Right hindlimb (tissue), 1 donor: ENCODE measurements at regions not wholly inside any gene's neighbourhood (a gene's known extent, or its start where the extent isn't known, plus 50 kb on each side); places are given as distances from the start of the nearest gene placed in this dataset.

ENCODE experiments used
- DNase-seq: peaks from one replicate; pipeline ENCODE4 v3.0.0-alpha.2; 2018

DNA sequence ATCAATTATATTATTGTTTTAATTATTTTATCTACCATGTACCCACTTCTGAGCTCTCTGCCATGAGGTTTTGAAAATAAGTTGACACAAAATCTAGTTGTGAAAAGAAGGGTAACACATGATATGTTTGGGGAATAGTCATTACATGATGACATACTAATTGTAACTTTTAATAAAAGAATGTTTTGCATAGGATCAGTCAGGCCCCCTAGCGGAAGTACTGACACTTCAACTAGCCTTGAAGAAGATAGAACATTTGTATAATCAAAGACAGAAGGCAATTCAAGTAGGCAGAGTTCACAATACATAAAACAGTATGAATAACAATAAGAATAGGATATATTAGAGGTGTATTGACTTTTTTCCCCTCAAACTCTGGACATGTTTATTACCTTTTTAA, 1191.0 kb upstream of the AGA start:
- no peak for DNase-seq

GRCh38 chr4:178664621-178665020, 1222.4 kb upstream of the AGA start:
- DNase-seq = no peak

DNA sequence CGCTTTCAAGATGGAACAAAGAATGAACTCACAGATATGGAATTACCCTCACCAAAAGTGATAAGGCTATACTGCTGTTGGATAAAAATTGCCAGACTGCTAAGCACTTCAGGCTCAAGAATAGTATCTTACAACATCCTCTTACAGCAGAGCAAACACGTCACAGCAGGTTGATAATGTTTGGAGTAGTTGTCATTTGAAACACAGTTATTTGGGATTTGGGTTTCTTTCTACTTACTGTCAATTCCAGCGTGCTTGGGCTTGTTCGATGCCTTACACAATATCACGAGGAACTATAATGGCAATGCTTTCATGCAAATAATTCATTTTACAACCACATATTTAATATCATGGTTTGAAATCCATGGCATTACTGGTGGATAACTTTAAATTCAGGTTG, 1223.7 kb upstream of the AGA start:
- no peak for DNase-seq

- no peak for DNase-seq
These were observed 1229.5 kb upstream of the AGA start for GRCh38 chr4:178671766-178672165.

GRCh38 chr4:178672512-178672911, 1230.3 kb upstream of the AGA start:
- DNase-seq = no peak

GRCh38 chr4:178681871-178682270, 1239.6 kb upstream of the AGA start:
- no peak for DNase-seq

GRCh38 chr4:178689926-178690325, 1247.7 kb upstream of the AGA start:
- no peak for DNase-seq

DNA sequence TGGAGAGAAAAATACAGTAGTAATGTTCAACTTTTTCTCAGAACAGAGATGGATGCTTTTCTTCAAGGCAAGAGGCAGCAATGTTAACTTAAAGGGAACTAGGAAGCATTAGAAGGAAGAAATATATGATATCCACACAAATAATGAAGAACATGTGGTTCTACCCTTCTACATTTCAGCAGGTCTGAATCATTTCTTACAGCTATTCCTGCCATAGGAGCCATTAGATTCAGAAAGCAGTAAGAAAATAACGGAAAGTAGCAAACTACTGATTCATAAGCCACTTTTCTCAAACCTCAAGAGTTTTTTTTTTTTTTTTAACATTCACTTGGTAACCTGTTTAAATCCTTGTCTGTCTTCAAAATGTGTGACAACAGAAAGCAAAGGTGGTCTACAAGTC, 1251.6 kb upstream of the AGA start:
- no peak for DNase-seq

GRCh38 chr4:178696515-178696914, 1254.3 kb upstream of the AGA start:
- DNase-seq = no peak

DNA sequence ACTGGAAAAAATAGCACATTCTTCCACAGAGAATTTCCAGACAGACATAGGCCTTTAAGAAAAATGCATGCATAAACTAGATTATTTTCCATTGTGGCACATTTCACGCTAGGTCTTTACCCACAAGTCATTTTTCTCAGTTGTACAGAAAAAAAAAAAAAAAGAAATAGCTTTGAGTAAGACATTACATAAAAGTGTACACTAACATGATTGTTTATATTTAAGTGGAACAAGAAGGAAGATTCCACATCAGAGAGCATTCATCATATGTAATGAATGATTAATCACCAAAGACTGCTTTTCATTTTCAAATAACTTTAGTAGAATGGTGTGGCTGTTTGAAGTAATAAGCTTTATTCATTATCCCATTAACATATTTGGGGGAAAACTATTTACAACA, 1270.2 kb upstream of the AGA start:
- DNase-seq = no peak

GRCh38 chr4:178738026-178738425, 1295.8 kb upstream of the AGA start:
- DNase-seq = no peak

GRCh38 chr4:178745203-178745602, 1303.0 kb upstream of the AGA start:
- DNase-seq = no peak

GRCh38 chr4:178752954-178753525, 1310.8 kb upstream of the AGA start:
- no peak for DNase-seq

GRCh38 chr4:178778496-178778895, 1336.3 kb upstream of the AGA start:
- no peak for DNase-seq

DNA sequence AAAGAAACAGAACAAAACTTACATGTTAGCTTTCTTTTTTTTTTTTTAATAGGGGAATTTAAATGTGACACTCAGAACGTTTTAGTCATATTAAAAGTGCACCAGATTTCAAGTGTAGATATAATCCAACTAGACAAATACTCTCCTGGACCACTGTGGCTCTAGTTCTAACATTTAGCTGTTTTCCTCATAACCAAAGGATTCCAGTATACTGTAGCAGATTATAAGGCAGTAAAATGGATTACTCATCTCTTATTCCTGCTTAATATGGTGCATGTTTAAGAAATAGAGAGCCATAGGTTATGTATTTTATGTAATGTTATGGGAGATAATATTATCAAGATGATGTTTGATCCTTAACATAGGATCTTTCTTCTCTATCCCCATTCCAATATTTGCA, 1339.5 kb upstream of the AGA start:
- DNase-seq = no peak

DNA sequence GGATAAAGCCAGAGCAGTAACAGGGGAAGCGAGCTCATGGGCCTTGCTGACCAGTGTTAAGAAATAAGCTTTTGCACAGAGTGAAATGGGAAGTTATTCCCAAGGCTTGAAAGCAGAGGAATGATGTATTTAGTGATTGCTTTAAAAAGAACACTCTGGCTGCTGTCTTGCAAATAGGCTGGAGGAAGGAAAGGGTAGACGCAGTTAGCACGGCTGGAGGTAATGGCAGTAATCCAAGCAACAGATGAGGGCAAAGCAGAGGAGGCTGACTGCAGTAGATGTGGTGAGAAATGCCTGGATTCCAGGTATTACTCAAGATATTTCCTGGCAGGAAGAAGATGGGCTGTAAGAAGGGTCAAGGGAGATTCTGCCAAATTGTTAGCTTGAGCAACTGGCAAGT, 1342.3 kb upstream of the AGA start:
- no peak for DNase-seq

- DNase-seq = no peak
These were observed 1347.0 kb upstream of the AGA start for GRCh38 chr4:178789279-178789678.

- no peak for DNase-seq
These were observed 1357.0 kb upstream of the AGA start for GRCh38 chr4:178799204-178799603.

GRCh38 chr4:178808106-178808505, 1365.9 kb upstream of the AGA start:
- no peak for DNase-seq

- no peak for DNase-seq
These were observed 1367.7 kb upstream of the AGA start for GRCh38 chr4:178809921-178810320.

DNA sequence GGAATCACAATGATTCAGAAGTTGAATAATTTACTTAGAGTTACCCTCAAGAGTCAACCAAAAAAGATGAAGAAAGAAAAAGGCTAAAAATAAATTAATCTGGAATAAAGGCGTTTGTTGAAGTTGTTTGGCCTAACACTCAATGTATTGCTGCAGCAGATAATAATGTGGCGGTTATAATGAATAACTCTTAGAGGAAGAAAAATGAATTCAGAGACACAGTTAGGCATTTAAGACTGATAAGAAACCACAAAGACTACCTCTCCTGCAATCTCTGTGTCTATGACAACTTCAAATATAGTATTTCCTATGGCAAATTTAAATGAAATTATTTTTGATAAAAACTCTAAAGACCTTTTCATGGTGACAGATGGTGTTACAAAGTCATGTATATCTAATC, 1369.1 kb upstream of the AGA start:
- no peak for DNase-seq

- no peak for DNase-seq
These were observed 1370.6 kb upstream of the AGA start for GRCh38 chr4:178812866-178813265.

- DNase-seq = no peak
These were observed 1372.7 kb upstream of the AGA start for GRCh38 chr4:178814908-178815307.

- DNase-seq = no peak
These were observed 1381.5 kb upstream of the AGA start for GRCh38 chr4:178823673-178824295.

DNA sequence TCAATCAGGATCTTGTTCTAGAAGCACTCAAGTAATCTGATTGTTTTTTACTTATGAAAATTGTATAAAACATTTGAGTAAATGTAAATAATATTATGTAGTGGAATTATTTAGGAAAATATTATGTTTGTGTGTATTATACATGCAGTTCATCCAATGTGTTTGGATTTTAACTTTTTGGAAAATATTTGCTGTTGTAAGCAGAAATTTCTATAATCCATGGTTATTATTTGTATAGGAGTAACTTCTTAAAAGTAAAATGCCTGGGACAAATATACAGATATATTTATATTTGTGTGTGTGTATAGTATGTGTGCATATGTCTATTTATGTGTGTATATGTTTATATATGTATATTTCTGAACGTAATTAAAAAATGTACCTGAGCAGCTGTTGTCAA, 1394.6 kb upstream of the AGA start:
- DNase-seq = no peak
